ENCODE measurements at regions not wholly inside any gene's neighbourhood (a gene's known extent, or its start where the extent isn't known, plus 50 kb on each side); places are given as distances from the start of the nearest gene placed in this dataset.

GRCh38 chr1:170271430-170272161 is 125.8 kb downstream of the NTMT2 start:
- TF ChIP-seq CTCF (IDR thresholded peaks at IDR 0.05), result no peak
- TF ChIP-seq EP300 (IDR thresholded peaks at IDR 0.05), result no peak
- TF ChIP-seq POLR2A (IDR thresholded peaks at IDR 0.05), result no peak
- no peak for TF ChIP-seq POLR2AphosphoS5 (IDR thresholded peaks at IDR 0.05)
